ENCODE measurements at regions not wholly inside any gene's neighbourhood (a gene's known extent, or its start where the extent isn't known, plus 50 kb on each side); places are given as distances from the start of the nearest gene placed in this dataset.

GRCh38 chr13:47294691-47295090 lies 397.8 kb upstream of the HTR2A start:
- TF ChIP-seq CTCF (IDR thresholded peaks at IDR 0.05; ENCODE audit: low read depth, low read length, missing control alignments), result no peak
- no peak for DNase-seq
- Histone ChIP-seq H3K36me3 (replicated peaks) (no peaks in the 10 kb centered on the region), H3K27me3 (replicated peaks) (no peaks in the 10 kb centered on the region), H3K4me3 (ENCODE audit: low read depth, low read length) (no peak overlapping the region), H3K27ac (no peak overlapping the region)
- in situ Hi-C loops (cut with HindIII; ENCODE audit: low pct_ligation_motif_present, low sequenced_read_pairs), result no loop called here

GRCh38 chr13:47291107-47291656 lies 394.3 kb upstream of the HTR2A start:
- in situ Hi-C loops (cut with HindIII; ENCODE audit: low pct_ligation_motif_present, low sequenced_read_pairs), result no loop called here
- no peak for TF ChIP-seq CTCF (IDR thresholded peaks at IDR 0.05; ENCODE audit: low read depth, low read length, missing control alignments)
- DNase-seq, result no peak
- no peak overlapping the region for H3K27ac ChIP-seq
- no peaks in the 10 kb centered on the region for H3K36me3 ChIP-seq (replicated peaks)
- no peaks in the 10 kb centered on the region for H3K27me3 ChIP-seq (replicated peaks)
- no peak overlapping the region for H3K4me3 ChIP-seq (ENCODE audit: low read depth, low read length)

DNA sequence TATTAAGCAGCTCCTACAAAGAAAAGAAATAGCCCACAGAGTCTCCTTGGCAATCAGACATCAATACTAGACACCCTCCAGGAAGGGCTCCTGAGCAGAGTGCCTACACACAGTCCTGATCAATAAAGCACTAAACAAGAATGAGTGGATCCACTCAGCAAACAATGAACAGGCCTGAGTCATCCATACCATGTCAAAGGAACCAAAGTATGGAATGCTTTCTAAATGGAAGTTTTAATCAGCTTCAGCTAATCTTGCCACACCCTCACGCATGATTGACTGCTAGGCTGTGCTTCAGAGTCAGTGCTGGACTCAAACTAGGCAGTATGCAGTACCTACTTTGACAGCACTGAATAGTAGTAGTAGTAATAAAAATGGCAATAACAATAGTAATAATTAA lies 392.7 kb upstream of the HTR2A start:
- in situ Hi-C loops (cut with HindIII; ENCODE audit: low pct_ligation_motif_present, low sequenced_read_pairs), result no loop called here
- no peaks in the 10 kb centered on the region for H3K27me3 ChIP-seq (replicated peaks)
- H3K36me3 ChIP-seq (replicated peaks), result no peaks in the 10 kb centered on the region
- H3K27ac ChIP-seq, result no peak overlapping the region
- no peak for TF ChIP-seq CTCF (IDR thresholded peaks at IDR 0.05; ENCODE audit: low read depth, low read length, missing control alignments)
- no peak for DNase-seq
- H3K4me3 ChIP-seq (ENCODE audit: low read depth, low read length), result no peak overlapping the region

- Histone ChIP-seq H3K4me3 (ENCODE audit: low read depth, low read length) (no peak overlapping the region), H3K27ac (no peak overlapping the region), H3K27me3 (replicated peaks) (no peaks in the 10 kb centered on the region), H3K36me3 (replicated peaks) (no peaks in the 10 kb centered on the region)
- no peak for TF ChIP-seq CTCF (IDR thresholded peaks at IDR 0.05; ENCODE audit: low read depth, low read length, missing control alignments)
- in situ Hi-C loops (cut with HindIII; ENCODE audit: low pct_ligation_motif_present, low sequenced_read_pairs), result no loop called here
- DNase-seq, result peak; percentile 42
These were observed 391.7 kb upstream of the HTR2A start for GRCh38 chr13:47288546-47288945.

- no peaks in the 10 kb centered on the region for H3K36me3 ChIP-seq (replicated peaks)
- H3K4me3 ChIP-seq (ENCODE audit: low read depth, low read length), result no peak overlapping the region
- no peak for TF ChIP-seq CTCF (IDR thresholded peaks at IDR 0.05; ENCODE audit: low read depth, low read length, missing control alignments)
- in situ Hi-C loops (cut with HindIII; ENCODE audit: low pct_ligation_motif_present, low sequenced_read_pairs), result no loop called here
- no peaks in the 10 kb centered on the region for H3K27me3 ChIP-seq (replicated peaks)
- peak; percentile 84 for DNase-seq
- no peak overlapping the region for H3K27ac ChIP-seq
These were observed 390.5 kb upstream of the HTR2A start for GRCh38 chr13:47287291-47287751.

GRCh38 chr13:47281991-47282390 lies 385.1 kb upstream of the HTR2A start:
- no peak overlapping the region for H3K27ac ChIP-seq
- in situ Hi-C loops (cut with HindIII; ENCODE audit: low pct_ligation_motif_present, low sequenced_read_pairs), result no loop called here
- no peaks in the 10 kb centered on the region for H3K27me3 ChIP-seq (replicated peaks)
- no peak for TF ChIP-seq CTCF (IDR thresholded peaks at IDR 0.05; ENCODE audit: low read depth, low read length, missing control alignments)
- no peak overlapping the region for H3K4me3 ChIP-seq (ENCODE audit: low read depth, low read length)
- H3K36me3 ChIP-seq (replicated peaks), result no peaks in the 10 kb centered on the region
- no peak for DNase-seq
